HG03045 (cell line): ENCODE measurements at regions not wholly inside any gene's neighbourhood (a gene's known extent, or its start where the extent isn't known, plus 50 kb on each side); places are given as distances from the start of the nearest gene placed in this dataset.

ENCODE experiments used
- ATAC-seq: cut with Tn5 transposase; IDR thresholded peaks from one replicate; pipeline ENCODE4 v1.9.1; 2021; ENCODE audit warnings: mild to moderate bottlenecking, moderate library complexity; ENCODE audit not compliant: unreplicated experiment

- no peak for ATAC-seq
Measured at GRCh38 chr5:6806668-6807067, 93.4 kb downstream of the TENT4A start.

GRCh38 chr5:6808462-6808861 is 95.2 kb downstream of the TENT4A start:
- no peak for ATAC-seq

GRCh38 chr5:6810641-6811405 is 97.6 kb downstream of the TENT4A start:
- no peak for ATAC-seq

GRCh38 chr5:6812091-6812490 is 98.9 kb downstream of the TENT4A start:
- no peak for ATAC-seq

GRCh38 chr5:6812800-6813731 is 99.8 kb downstream of the TENT4A start:
- no peak for ATAC-seq

GRCh38 chr5:6814816-6815215 is 101.6 kb downstream of the TENT4A start:
- no peak for ATAC-seq

- no peak for ATAC-seq
Measured at GRCh38 chr5:6818594-6819511, 105.6 kb downstream of the TENT4A start.

- no peak for ATAC-seq
Measured at GRCh38 chr5:6819521-6819920, 106.3 kb downstream of the TENT4A start.

- ATAC-seq, result no peak
Measured at GRCh38 chr5:6820851-6821479, 107.7 kb downstream of the TENT4A start.

- ATAC-seq, result no peak
Measured at GRCh38 chr5:6822068-6822467, 108.8 kb downstream of the TENT4A start.

- no peak for ATAC-seq
Measured at GRCh38 chr5:6822556-6823343, 109.5 kb downstream of the TENT4A start.

GRCh38 chr5:6823996-6824395 is 110.8 kb downstream of the TENT4A start:
- ATAC-seq, result no peak

GRCh38 chr5:6825678-6826244 is 112.5 kb downstream of the TENT4A start:
- ATAC-seq, result no peak

GRCh38 chr5:6826756-6827155 is 113.5 kb downstream of the TENT4A start:
- no peak for ATAC-seq

- ATAC-seq, result peak; percentile 66
Measured at GRCh38 chr5:6827526-6828219, 114.4 kb downstream of the TENT4A start.

GRCh38 chr5:6829150-6829784 is 116.0 kb downstream of the TENT4A start:
- peak; percentile 80 for ATAC-seq

- no peak for ATAC-seq
Measured at GRCh38 chr5:6830643-6831239, 117.5 kb downstream of the TENT4A start.
